PC-9 (cell line): ENCODE measurements at regions not wholly inside any gene's neighbourhood (a gene's known extent, or its start where the extent isn't known, plus 50 kb on each side); places are given as distances from the start of the nearest gene placed in this dataset.

ENCODE experiments used
- BruUV-seq: library from RNA; stranded (reverse); fragments of 400-500 nt; replicated peaks from 2 replicates; lab custom pipeline; 2021; lab: Mats Ljungman, UMichigan
- CTCF ChIA-PET: fragments of 300-600 bp; sonication (Branson Sonifier 250); formaldehyde crosslinking; loops from one replicate; lab custom pipeline; 2022; ENCODE audit warnings: antibody characterized with exemption; lab: Charles Lee
- POLR2A ChIA-PET: fragments of 300-600 bp; sonication (Branson Sonifier 250); formaldehyde crosslinking; loops from one replicate; lab custom pipeline; 2022; ENCODE audit warnings: antibody characterized with exemption; ENCODE audit not compliant: unreplicated experiment; lab: Charles Lee
- DNase-seq, 2 experiments: peaks; one replicate each; pipeline versions ENCODE4 v3.0.0 to v3.0.0-alpha.2; 2015 to 2022; ENCODE audit warnings: mixed read lengths in 1 of 2
- H2AFZ ChIP-seq: fragments of 200-600 bp; sonication (generic); 2 replicates; pipeline ENCODE4 v1.8.1; 2017; ENCODE audit warnings: antibody characterized with exemption
- H3F3A ChIP-seq: fragments of 200-600 bp; sonication (generic); 2 replicates; pipeline ENCODE4 v1.8.1; 2017; ENCODE audit warnings: antibody characterized with exemption, mild to moderate bottlenecking, low read depth; ENCODE audit not compliant: insufficient read depth
- H3K27ac ChIP-seq: fragments of 200-600 bp; sonication (generic); 2 replicates; pipeline ENCODE4 v1.6.1; 2016; ENCODE audit warnings: mixed run types
- H3K27me3 ChIP-seq: fragments of 200-600 bp; sonication (generic); 2 replicates; pipeline ENCODE4 v1.6.1; 2016; ENCODE audit warnings: low read depth, mixed run types; ENCODE audit not compliant: insufficient read depth
- H3K36me3 ChIP-seq: fragments of 200-600 bp; sonication (generic); 2 replicates; pipeline ENCODE4 v1.6.1; 2016; ENCODE audit warnings: low read depth, mixed run types
- H3K4me1 ChIP-seq: fragments of 200-600 bp; sonication (generic); replicated peaks from 2 replicates; pipeline ENCODE4 v1.6.1; 2016; ENCODE audit warnings: mixed run types; ENCODE audit not compliant: insufficient read depth
- H3K4me2 ChIP-seq: fragments of 200-600 bp; sonication (generic); 2 replicates; pipeline ENCODE4 v1.6.1; 2017; ENCODE audit warnings: mixed run types
- H3K4me3 ChIP-seq: fragments of 200-600 bp; sonication (generic); 2 replicates; pipeline ENCODE4 v1.6.1; 2016; ENCODE audit warnings: mixed run types
- H3K79me2 ChIP-seq: fragments of 200-600 bp; sonication (generic); 2 replicates; pipeline ENCODE4 v1.6.1; 2017; ENCODE audit warnings: low read depth, mixed run types
- H3K9me2 ChIP-seq: fragments of 200-600 bp; sonication (generic); 2 replicates; pipeline ENCODE4 v1.8.1; 2017; ENCODE audit warnings: mild to moderate bottlenecking; ENCODE audit not compliant: insufficient read depth
- H3K9me3 ChIP-seq: fragments of 200-600 bp; sonication (generic); 2 replicates; pipeline ENCODE4 v1.8.1; 2016; ENCODE audit warnings: low read depth; ENCODE audit not compliant: insufficient read depth
- H4K20me1 ChIP-seq: fragments of 200-600 bp; sonication (generic); 2 replicates; pipeline ENCODE4 v1.8.1; 2017; ENCODE audit not compliant: insufficient read depth
- CTCF ChIP-seq: fragments of 200-600 bp; sonication (generic); conservative IDR thresholded peaks from 2 replicates; pipeline ENCODE4 v1.6.1; 2017; ENCODE audit warnings: mixed run types, antibody characterized with exemption, mild to moderate bottlenecking, moderate library complexity
- EZH2 ChIP-seq: fragments of 200-600 bp; sonication (generic); IDR thresholded peaks from 2 replicates; pipeline ENCODE4 v1.8.0; 2017; ENCODE audit warnings: antibody characterized with exemption, low read depth
- intact Hi-C: fragments of 100-400 bp; cut with micrococcal nuclease; formaldehyde crosslinking; loops from one replicate; pipeline ENCODE4 v1.10.0; 2022; ENCODE audit not compliant: unreplicated experiment

- no peak overlapping the region for H3K27ac ChIP-seq
- H3K4me1 ChIP-seq = no peaks in the 10 kb centered on the region
- BruUV-seq = no TSS peak
- no peak overlapping the region for H3K4me3 ChIP-seq
- H3K4me2 ChIP-seq = no peak overlapping the region
- H3K9me3 ChIP-seq = no peaks in the 10 kb centered on the region
- intact Hi-C loops = no loop called here
- H3K9me2 ChIP-seq = no peaks in the 10 kb centered on the region
- no peak for DNase-seq
- H2AFZ ChIP-seq = no peak overlapping the region
- no peaks in the 10 kb centered on the region for H3K79me2 ChIP-seq
- no peaks in the 10 kb centered on the region for H3F3A ChIP-seq
- no peaks in the 10 kb centered on the region for H3K36me3 ChIP-seq
- POLR2A ChIA-PET = no interaction called here
- CTCF ChIA-PET = no interaction called here
- TF ChIP-seq CTCF (no peak), EZH2 (no peak)
- no peaks in the 10 kb centered on the region for H4K20me1 ChIP-seq
- H3K27me3 ChIP-seq = peaks cover 12% of the 10 kb centered on the region
These were observed 112.8 kb upstream of the PPP2R2D start for GRCh38 chr10:131787961-131788360.

- POLR2A ChIA-PET = no interaction called here
- H3K4me1 ChIP-seq = no peaks in the 10 kb centered on the region
- no peaks in the 10 kb centered on the region for H3K9me3 ChIP-seq
- DNase-seq = no peak
- intact Hi-C loops = no loop called here
- BruUV-seq = no TSS peak
- H3F3A ChIP-seq = no peaks in the 10 kb centered on the region
- no peaks in the 10 kb centered on the region for H3K9me2 ChIP-seq
- H4K20me1 ChIP-seq = no peaks in the 10 kb centered on the region
- no peak overlapping the region for H2AFZ ChIP-seq
- TF ChIP-seq EZH2 (no peak), CTCF (no peak)
- no peak overlapping the region for H3K4me3 ChIP-seq
- H3K36me3 ChIP-seq = no peaks in the 10 kb centered on the region
- H3K4me2 ChIP-seq = no peak overlapping the region
- peaks cover 16% of the 10 kb centered on the region for H3K27me3 ChIP-seq
- H3K79me2 ChIP-seq = no peaks in the 10 kb centered on the region
- H3K27ac ChIP-seq = no peak overlapping the region
- CTCF ChIA-PET = no interaction called here
These were observed 112.4 kb upstream of the PPP2R2D start for GRCh38 chr10:131788386-131788785.

GRCh38 chr10:131789516-131789915, 111.3 kb upstream of the PPP2R2D start:
- POLR2A ChIA-PET = no interaction called here
- intact Hi-C loops = no loop called here

More at GRCh38 chr10:131789516-131789915, 111.3 kb upstream of the PPP2R2D start:
- H3F3A ChIP-seq = no peaks in the 10 kb centered on the region
- no peaks in the 10 kb centered on the region for H3K36me3 ChIP-seq
- peaks cover 22% of the 10 kb centered on the region for H3K27me3 ChIP-seq
- no peak overlapping the region for H2AFZ ChIP-seq
- CTCF ChIA-PET = no interaction called here
- H3K9me3 ChIP-seq = no peaks in the 10 kb centered on the region
- H3K27ac ChIP-seq = no peak overlapping the region
- TF ChIP-seq EZH2 (no peak), CTCF (no peak)
- BruUV-seq = no TSS peak
- H3K4me1 ChIP-seq = no peaks in the 10 kb centered on the region
- H3K79me2 ChIP-seq = no peaks in the 10 kb centered on the region
- H3K4me3 ChIP-seq = no peak overlapping the region
- no peaks in the 10 kb centered on the region for H3K9me2 ChIP-seq
- no peaks in the 10 kb centered on the region for H4K20me1 ChIP-seq
- no peak for DNase-seq
- H3K4me2 ChIP-seq = no peak overlapping the region
